ENCODE measurements at regions not wholly inside any gene's neighbourhood (a gene's known extent, or its start where the extent isn't known, plus 50 kb on each side); places are given as distances from the start of the nearest gene placed in this dataset.
"Not testable (repeated sequence)": the region's sequence is repeated elsewhere in the genome, so short reads cannot be mapped to it uniquely, and the experiment has no call there.

DNA sequence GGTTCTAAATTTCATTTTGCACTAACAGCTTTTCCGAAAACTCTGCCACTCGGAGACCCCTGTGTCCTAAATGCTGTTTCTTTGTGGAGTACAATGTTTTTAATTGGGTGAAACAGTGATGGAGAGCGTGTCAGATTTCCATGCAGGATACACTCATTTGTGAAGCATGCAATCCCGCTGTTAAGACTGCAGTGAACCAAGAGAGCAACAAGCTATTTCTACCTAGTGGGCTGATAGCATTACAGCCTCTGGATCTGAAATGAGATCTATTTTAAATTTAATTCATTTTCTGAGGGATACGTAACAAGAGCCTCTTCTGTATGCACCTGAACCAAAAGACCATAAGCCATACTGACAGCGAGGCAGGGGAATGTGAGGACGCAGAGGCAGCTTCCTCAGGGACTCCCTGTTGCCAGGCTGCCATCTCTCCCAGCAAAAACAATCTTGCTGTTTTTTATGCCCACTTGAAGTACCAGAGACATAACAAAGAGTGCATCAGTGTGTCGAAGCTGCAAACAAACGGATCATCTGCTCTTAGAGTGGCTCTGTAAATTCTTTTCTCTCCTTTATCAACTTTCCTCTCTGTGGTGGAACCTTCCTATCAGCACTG lies 199.9 kb upstream of the COX10 start:
- FAIRE-seq, result no peak

DNA sequence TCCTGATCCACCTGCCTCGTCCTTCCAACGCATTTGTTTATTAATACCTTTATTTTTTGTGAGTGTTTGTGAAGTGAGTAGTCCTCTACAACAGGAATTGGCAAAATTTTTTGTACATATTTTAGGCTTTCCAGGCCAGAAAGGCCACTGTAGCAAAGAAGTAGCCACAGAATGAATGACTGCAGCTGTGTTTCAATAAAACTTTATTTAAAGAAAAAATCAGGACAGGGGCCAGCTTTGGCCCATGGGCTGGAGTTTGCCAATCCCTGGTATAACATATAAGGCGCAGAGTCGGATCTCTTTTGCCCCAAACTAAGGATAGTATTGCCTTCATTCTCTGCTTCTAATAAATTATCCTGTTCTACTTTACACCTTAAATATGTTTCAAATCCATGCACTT lies 198.0 kb upstream of the COX10 start:
- FAIRE-seq, result no peak

DNA sequence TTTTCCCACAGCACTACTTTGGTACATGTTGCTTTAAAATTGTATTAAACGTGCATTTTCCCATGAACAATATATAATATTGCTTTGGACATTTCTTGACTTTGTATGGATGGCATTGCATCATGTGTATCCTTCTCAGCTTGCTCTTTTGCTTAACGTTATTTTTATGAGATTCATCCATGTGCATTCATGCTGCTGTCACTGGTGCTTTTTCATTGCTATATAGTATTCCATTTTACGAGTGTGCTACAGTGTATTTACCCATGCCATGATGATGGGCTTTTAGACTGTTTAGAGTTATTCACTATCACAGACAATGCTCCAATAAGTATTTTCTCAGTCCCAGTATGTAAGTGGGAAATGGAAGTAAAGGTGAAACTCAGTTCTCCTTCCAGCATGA lies 195.2 kb upstream of the COX10 start:
- FAIRE-seq, result no peak

DNA sequence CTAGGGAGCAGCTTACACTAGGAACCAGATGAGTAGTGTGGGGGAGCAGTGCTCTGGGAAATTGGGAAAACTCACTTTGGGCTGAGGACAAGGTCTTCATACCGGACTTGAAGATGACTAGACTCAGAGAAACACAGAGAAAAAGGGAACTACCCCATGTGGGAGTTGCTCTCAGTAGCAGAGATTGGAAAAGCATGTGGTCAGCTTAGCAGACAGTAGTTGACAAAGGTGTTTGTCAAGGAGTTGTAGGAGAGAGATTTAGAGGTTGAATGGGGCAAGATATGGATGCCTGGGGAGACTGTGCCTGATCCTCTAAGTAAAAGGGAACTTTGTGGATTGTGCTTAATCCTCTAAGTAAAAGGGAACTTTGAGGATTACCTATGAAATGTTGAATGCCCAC lies 194.5 kb upstream of the COX10 start:
- no peak for FAIRE-seq

DNA sequence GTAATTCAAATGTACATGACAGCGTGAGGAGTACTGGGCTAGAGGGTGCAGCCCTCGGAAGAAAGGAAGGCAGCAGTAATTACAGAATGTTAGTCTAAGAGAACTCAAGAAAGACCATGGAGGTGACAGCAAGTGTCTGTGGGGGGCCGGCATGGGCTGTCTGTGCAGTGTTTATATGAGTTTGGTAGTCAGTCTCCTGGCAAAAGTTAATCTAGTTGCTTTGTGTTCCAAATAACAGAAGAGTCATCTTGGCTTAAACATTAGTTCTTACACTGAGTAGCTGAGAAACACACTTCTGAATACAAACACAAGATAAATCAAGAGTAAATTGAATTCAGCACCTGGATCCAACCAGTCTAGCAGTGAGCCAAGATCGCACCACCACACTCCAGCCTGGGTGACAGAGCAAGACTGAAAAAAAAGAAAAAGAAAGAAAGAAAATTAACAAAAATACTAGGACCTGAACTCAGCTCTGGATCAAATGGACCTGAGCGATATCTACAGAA lies 189.3 kb upstream of the COX10 start:
- FAIRE-seq, result no peak

DNA sequence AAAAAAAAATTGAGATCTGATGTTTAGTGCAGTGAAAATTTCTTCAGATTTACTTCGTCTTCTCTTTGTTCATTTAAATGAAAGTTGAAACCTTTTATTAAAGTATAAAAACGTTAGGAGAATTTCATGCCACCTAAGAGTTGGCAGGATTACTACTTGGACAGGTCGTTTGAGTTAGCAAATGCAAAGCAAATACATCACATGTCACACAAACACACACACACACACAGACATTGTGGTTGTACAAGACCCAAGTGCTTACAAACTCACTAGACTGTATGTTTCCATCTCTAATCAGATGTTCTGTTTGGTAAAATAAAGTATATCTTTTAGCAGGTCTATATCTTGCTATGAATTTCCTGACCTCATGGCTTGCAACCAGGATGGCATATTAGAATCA lies 185.6 kb upstream of the COX10 start:
- no peak for FAIRE-seq

DNA sequence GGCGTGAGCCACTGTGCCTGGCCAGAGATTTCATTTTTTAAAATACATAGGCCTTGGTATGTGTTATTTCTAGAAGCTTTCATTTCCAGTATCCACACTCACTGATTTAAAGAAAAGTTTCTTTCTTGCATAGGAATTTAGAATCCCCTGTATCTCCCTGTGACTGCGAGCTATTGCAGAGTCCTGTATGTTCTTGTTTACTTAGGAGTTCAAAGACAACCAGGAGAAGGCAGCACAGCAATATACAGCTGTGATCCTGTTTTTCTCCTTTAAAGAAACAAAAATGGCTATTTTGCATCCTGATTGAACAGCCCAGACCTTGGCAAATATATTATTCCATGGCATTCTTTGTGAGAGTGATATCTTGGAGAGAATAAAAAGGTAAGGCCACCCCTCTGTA lies 185.0 kb upstream of the COX10 start:
- no peak for FAIRE-seq

DNA sequence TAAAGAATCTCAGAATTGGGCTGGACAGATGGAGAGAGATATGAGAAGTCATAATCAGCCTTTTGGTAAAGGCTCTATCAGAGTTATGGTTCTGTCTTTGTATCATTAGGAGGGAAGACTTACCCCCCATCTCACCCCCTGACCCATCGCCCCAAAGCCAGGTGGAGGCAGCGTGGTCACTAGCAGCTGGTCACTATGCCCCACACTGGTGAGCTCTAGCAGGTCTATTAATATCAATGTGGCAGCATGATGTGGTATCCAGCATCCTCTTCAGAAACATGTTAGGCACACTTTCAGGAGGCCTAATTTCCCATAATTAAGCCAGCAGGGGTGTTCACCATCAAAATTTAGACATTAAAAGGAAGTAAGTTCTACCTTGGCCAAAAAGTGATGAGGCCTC lies 183.8 kb upstream of the COX10 start:
- FAIRE-seq, result no peak

DNA sequence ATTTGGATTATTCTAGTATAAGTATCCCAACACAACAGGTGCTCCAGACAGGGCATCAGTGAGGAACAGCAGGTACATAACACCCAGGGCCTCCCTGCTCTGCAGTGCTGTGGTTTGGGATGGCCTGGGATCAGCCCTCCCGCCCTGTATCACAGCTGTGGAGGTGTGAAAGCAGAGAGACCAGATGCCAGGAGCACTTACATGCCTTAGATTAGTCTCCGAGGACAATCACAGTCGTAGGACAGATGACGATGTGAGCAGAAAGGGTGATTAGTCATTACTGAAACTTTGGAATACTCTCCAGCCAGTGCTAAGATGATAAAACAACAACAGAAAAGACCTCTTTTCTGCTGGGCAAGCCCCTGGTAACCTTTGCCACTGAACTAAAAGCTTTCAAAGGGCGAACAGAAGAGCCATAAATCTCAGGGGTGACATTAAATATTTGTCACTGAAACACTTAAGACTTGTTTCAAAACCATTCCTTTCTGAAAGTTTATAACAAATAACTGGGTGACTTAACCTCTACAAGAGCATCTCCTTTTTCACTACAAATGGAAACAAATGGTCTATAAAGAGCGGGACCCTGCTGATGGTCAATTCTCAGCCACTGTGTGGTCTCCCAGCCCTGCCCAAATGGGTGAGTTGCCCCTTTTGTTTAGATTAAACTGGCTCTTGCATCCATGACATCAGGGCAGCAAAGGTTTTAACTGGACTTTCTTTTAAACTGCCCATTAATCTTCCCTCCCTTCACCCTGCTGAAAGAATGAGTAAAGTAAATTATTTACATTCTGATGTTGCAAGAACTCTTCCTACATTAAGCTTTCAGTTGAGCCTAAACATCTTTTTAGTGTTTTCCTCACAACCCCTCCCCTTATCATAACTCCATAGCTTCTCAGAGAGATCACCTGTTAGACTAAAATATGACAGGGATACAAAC lies 183.1 kb upstream of the COX10 start:
- no peak for FAIRE-seq

DNA sequence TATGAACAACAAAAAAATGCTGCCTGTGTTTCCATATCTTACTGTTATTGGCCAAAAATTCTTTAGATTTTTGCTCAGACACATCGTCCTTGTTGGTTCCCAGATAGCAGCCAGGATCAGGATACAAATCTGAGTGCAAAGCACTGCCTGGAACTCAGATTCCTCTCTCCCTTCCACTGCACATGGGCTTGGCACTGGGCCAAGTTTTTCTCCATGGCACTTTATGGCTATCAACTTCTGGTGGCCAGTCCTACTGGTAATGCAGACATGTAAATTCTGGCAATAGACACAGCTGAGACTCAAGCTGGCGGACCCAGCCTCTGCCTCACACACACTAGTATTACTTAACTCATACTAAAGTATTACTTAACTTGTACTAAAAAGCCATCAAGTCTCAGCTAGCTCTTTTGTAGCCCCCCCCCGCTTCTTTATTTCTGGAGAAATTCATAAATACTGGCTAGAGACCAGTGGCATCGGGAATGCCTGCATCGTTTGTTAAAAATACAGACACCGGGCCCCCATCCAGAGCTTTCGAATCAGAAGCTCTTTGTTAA lies 181.2 kb upstream of the COX10 start:
- FAIRE-seq, result no peak

DNA sequence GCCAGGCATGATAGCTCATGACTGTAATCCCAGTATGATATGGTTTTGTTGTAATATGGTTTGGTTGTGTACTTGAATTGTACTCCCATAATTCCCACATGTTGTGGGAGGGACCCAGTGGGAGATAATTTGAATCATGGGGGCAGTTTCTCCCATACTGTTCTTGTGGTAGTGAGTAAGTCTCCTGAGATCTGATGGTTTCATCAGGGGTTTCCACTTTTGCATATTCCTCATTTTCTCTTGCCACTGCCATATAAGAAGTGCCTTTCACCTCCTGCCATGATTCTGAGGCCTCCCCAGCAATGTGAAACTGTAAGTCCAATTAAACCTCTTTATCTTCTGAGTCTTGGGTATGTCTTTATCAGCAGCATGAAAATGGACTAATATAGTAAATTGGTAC lies 160.3 kb upstream of the COX10 start:
- FAIRE-seq, result not testable (repeated sequence)

DNA sequence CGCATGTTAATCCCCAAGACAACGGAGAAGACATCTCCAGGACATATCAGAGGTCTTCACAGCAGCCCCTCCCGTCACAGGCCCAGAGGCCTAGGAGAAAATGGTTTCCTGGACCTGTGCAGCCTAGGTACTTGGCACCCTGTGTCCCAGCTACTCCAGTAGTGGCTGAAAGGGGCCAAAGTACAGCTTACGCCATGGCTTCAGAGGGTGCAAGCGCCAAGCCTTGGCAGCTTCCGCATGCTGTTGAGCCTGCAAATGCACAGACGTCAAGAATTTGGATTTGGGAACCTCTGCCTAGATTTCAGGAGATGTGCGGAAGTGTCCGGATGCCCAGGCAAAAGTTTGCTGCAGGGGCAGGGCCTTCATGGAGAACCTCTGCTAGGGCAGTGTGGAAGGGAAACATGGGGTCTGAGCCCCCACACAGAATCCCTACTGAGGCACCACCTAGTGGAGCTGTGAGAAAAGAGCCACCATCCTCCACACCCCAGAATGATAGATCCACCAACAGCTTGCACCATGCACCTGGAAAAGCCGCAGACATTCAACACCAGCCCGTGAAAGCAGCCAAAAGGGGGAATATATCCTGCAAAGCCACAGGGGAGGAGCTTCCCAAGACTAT lies 159.3 kb upstream of the COX10 start:
- FAIRE-seq, result no peak

DNA sequence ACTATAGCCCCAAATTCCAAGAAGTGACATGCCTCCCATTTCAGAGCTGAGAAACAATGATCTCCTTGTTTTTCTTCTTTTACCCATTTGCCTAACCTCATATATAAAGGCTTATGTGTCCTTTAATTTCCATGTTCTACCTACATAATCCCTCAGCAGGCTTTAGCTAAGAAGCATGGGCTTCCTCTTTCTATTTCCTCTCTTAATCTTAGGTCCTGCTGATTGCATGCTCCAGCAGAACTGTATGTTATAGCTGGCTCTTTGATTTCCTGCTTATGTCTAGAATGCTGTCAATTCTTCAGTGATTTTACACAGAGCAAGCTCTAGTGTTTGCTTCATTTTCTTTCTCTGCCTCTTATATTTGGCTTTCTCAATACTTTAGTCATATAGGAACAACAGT lies 151.7 kb upstream of the COX10 start:
- FAIRE-seq, result no peak

DNA sequence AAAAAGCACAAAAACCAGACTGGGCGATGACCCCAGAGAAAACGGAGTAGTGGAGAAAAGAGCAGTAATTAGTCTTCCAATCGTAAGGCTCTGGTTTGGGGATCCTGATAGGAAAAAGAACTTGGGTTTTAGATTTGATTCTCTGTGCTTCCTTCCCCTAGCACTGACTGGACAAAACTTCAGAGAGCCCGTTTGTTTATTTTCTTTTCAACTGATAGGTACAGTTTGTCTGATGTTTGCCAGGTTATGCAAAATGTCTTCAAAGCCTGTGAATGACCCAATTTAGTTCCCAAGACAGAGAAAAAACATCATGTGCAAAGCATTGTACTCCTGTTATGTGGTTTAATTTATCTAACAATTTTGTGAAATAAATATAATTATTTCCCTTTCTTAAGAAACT lies 151.1 kb upstream of the COX10 start:
- no peak for FAIRE-seq

DNA sequence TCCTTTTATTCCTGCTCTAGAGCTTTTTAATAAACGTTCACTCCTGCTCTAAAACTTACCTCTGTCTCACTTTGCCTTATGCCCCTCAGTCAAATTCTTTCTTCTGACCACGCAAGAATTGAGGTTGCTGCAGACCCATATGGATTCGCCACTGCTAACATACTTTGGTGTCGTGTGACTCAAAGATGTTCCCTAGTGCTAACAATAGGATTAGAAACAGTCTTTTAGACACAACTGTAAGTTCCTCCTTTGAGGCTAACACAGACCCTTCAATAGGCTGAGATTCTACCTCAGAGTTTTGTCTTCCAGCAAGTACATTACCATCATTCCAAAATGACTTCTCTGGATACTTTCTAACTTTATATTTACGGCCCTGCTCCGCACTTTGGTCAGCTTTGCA lies 149.5 kb upstream of the COX10 start:
- FAIRE-seq, result no peak

DNA sequence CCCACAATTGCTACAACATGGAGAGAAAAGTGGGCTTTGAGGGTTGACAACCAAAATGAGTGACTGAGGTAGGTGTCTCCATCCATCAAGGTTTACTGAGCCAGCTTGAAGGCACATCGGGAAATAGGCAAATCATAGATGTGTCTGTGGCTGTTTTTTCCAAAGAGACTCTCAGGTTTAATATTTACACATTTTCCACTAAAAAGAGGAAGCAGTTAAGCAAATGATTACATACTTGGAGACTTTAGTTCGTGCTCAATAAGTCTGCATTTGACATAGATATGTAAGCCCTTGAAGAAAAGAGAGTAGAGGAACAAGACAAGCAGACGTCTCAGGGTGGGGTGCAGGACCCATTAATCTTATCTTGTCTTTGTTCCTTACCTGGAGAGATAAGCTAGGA lies 148.9 kb upstream of the COX10 start:
- FAIRE-seq, result no peak

DNA sequence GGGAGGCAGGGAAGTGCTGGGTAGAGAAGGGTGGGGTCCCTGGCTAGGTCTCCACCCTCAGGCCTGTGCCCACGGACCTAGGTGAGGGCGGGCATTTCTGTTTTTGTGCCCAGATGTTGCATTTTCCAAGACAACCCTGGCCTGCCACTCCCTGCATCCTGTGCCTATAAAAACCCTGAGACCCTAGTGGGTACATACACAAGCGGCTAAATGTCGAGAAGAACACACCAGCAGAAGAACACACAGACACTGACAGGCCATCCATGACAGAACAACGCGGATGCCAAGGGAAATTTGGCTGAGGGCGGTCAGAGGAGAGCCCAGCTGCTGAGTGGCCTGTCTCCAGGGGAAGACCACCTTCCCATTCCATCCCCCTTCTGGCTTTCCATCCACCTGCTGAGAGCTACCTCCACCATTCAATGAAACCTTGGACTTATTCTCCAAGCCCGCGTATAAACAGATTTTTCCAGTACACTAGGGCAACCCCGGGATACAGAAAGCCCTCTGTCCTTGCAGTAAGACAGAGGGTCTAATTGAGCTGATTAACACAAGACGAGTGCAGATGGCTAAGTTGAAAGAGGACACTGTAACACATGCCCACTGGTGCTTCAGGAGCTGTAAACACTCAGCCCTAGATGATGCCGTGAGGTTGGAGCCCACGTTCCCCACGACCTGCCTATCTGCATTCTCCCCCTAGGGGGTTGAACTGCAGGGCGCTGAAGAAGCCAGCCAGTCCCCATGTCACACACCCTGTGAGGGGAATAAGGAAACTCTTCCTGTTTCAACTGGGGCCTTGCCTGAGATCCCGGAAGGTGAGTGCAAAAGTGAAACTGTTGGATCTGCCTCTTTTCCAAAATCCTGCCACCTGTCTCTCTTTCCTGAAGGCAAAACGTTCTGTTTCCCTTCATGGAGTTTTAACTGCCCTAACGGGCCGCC lies 147.2 kb upstream of the COX10 start:
- FAIRE-seq, result no peak

DNA sequence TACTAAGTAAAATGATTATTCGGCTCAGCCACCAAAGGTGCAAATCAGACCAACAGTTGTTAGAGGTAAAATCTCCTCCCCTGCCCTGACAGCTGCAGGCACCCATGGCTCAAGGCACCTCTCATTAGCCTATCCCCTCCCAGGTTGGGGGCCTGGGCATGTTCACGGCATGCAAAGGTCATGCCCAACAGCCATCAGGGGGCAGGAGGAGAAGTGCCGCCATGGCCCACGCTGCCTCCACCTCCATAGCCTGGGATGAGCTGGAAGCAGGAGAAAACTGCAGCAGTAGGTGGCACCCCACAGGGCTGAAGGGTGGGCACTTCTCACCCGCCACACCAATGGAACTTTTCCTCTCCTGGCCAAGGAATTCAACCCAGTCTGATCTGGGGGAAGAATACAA lies 146.4 kb upstream of the COX10 start:
- FAIRE-seq, result no peak

DNA sequence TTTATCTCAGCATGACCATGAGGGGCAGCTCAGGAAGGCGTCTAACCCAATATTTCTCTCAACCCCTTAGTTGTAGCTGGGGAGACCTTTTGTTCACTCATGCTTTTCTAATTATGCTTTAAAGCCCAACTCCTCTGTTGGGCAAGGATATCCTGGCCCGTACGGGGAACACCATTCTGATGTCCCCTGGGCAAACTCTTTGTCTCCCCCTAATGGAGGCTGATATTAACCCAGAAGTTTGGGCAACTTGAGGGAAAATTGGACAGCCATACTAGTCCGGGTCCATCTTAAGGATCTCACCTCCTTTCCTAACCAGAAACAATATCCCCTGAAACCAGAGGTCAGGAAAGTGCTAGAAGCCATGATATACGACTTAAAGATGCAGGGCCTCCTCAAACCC lies 143.7 kb upstream of the COX10 start:
- FAIRE-seq, result no peak

DNA sequence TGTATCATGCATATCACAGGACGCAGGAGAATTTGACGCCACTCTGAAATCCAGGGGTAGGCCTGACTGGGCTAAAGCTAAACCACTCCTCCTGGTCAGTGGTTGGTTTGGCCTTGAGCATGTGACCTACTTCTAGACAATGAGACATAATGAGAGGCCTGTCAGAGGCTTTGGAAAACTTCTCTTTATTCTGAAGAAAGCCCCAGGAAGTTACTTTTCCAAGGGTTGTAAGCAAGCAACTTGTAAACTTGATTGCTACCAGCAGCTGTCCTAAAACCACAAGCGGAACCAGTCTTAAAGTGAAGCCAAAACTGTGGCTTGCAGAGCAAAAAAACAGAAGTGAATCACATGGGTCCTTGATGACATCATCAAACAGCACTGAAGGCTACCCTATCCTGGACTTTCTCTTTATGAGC lies 138.2 kb upstream of the COX10 start:
- FAIRE-seq, result no peak

DNA sequence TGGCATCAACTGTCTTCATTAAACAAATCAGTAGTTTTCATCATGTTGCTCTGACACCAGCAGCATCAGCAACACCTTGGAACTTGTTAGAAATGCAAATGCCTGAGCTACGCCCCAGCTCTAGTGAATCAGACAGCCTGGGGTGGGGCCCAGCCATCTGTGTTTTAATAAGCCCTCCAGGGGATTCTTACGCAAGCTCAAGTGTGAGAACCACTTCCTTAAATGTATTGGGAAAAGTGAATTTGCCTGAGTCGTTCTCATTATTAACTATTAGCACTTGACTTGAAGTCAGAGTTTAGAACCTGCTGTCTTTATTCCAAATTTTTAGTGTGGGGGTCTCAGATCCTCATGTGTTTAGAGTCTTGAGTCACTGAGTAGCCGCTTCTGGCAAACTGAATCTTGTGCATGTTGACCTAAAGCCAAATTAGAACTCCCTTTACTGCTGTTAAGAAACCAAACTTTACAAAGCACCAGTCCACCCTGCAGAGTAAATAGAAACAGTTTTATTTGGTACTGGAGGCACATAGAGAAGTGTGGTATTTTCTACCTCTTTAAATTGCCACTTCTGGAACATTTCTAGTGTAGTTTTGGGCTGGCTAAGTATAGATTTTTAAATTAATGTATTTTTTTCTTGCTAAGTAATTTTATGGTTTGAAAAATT lies 137.4 kb upstream of the COX10 start:
- no peak for FAIRE-seq
